GDM1 (cell line): ENCODE measurements at regions not wholly inside any gene's neighbourhood (a gene's known extent, or its start where the extent isn't known, plus 50 kb on each side); places are given as distances from the start of the nearest gene placed in this dataset.
"Not testable (repeated sequence)": the region's sequence is repeated elsewhere in the genome, so short reads cannot be mapped to it uniquely, and the experiment has no call there.

Source experiments
- DNase-seq: peaks from one replicate; lab custom pipeline; 2025; lab: John Stamatoyannopoulos, UW

GRCh38 chr2:113341191-113341869, 62.6 kb upstream of the PAX8 start:
- no peak for DNase-seq

- DNase-seq = no peak
Measured at GRCh38 chr2:113337809-113338208, 59.1 kb upstream of the PAX8 start.

- DNase-seq = not testable (repeated sequence)
Measured at GRCh38 chr2:113336040-113336439, 57.3 kb upstream of the PAX8 start.

- no peak for DNase-seq
Measured at GRCh38 chr2:113334147-113334546, 55.4 kb upstream of the PAX8 start.

GRCh38 chr2:113333735-113334134, 55.0 kb upstream of the PAX8 start:
- DNase-seq = not testable (repeated sequence)

GRCh38 chr2:113330060-113330767, 51.5 kb upstream of the PAX8 start:
- not testable (repeated sequence) for DNase-seq

GRCh38 chr2:113328973-113329372, 50.3 kb upstream of the PAX8 start:
- not testable (repeated sequence) for DNase-seq

- not testable (repeated sequence) for DNase-seq
Measured at GRCh38 chr2:113328572-113328971, 49.9 kb upstream of the PAX8 start.
